OCI-LY1 (cell line): ENCODE measurements at regions not wholly inside any gene's neighbourhood (a gene's known extent, or its start where the extent isn't known, plus 50 kb on each side); places are given as distances from the start of the nearest gene placed in this dataset.

ENCODE experiments used
- H2AFZ ChIP-seq: fragments of 200-600 bp; sonication (generic), shearing (Covaris generic); 2 replicates; pipeline ENCODE4 v1.6.0; 2014; ENCODE audit warnings: antibody characterized with exemption, mild to moderate bottlenecking, low read length
- H3F3A ChIP-seq: fragments of 200-600 bp; sonication (generic), shearing (Covaris generic); 2 replicates; pipeline ENCODE4 v1.6.0; 2014; ENCODE audit warnings: mild to moderate bottlenecking, antibody characterized with exemption, low read length, moderate library complexity; ENCODE audit not compliant: insufficient read depth
- H3K27ac ChIP-seq: fragments of 200-600 bp; sonication (generic); 2 replicates; pipeline ENCODE4 v1.5.1; 2014; ENCODE audit warnings: low read length, mixed run types, mild to moderate bottlenecking, low read depth; ENCODE audit not compliant: poor library complexity, severe bottlenecking
- H3K27me3 ChIP-seq: fragments of 200-600 bp; sonication (generic); 2 replicates; pipeline ENCODE4 v1.6.0; 2014; ENCODE audit warnings: antibody characterized with exemption, mild to moderate bottlenecking, low read length, moderate library complexity; ENCODE audit not compliant: insufficient read depth
- H3K36me3 ChIP-seq: fragments of 200-600 bp; sonication (generic); 2 replicates; pipeline ENCODE4 v1.6.1; 2014; ENCODE audit warnings: mild to moderate bottlenecking, antibody characterized with exemption, low read length, moderate library complexity, mixed read lengths; ENCODE audit not compliant: insufficient read depth
- H3K4me1 ChIP-seq: fragments of 200-600 bp; sonication (generic); 2 replicates; pipeline ENCODE4 v1.5.1; 2014; ENCODE audit warnings: mild to moderate bottlenecking, low read length, moderate library complexity; ENCODE audit not compliant: insufficient read depth, severe bottlenecking
- H3K4me2 ChIP-seq: fragments of 200-600 bp; sonication (generic), shearing (Covaris generic); 2 replicates; pipeline ENCODE4 v1.6.1; 2014; ENCODE audit warnings: low read length
- H3K4me3 ChIP-seq: fragments of 200-600 bp; sonication (generic); 2 replicates; pipeline ENCODE4 v1.5.1; 2014; ENCODE audit warnings: low read length, low read depth, mild to moderate bottlenecking, mixed read lengths; ENCODE audit not compliant: poor library complexity, severe bottlenecking
- H3K79me2 ChIP-seq: fragments of 200-600 bp; shearing (Covaris generic); 2 replicates; pipeline ENCODE4 v1.6.1; 2016; ENCODE audit warnings: mixed run types, low read length, mixed read lengths; ENCODE audit not compliant: insufficient read depth
- H3K9ac ChIP-seq: fragments of 200-600 bp; sonication (generic), shearing (Covaris generic); 2 replicates; pipeline ENCODE4 v1.6.1; 2014; ENCODE audit warnings: mild to moderate bottlenecking, low read length, mixed read lengths
- H3K9me2 ChIP-seq: fragments of 200-600 bp; sonication (generic), shearing (Covaris generic); 2 replicates; pipeline ENCODE4 v1.6.1; 2014; ENCODE audit warnings: low read depth, mild to moderate bottlenecking, low read length, mixed read lengths
- H3K9me3 ChIP-seq: fragments of 200-600 bp; shearing (Covaris generic); 2 replicates; pipeline ENCODE4 v1.6.1; 2014; ENCODE audit warnings: low read length, mixed read lengths
- H4K20me1 ChIP-seq: fragments of 200-600 bp; sonication (generic), shearing (Covaris generic); 2 replicates; pipeline ENCODE4 v1.6.0; 2016; ENCODE audit warnings: mild to moderate bottlenecking, low read length; ENCODE audit not compliant: insufficient read depth
- EZH2 ChIP-seq: fragments of 200-600 bp; sonication (generic), shearing (Covaris generic); IDR thresholded peaks from 2 replicates; pipeline ENCODE4 v1.8.0; 2017; ENCODE audit warnings: borderline replicate concordance, mixed run types, mild to moderate bottlenecking, antibody characterized with exemption, low read length, moderate library complexity, mixed read lengths
- TF ChIP-seq, protein P1 (sequence below): fragments of 200-600 bp; sonication (generic), shearing (Covaris generic); IDR thresholded peaks from 2 replicates; pipeline ENCODE4 v1.5.1; 2017; ENCODE audit warnings: mild to moderate bottlenecking, antibody characterized with exemption, low read length, moderate library complexity, mixed read lengths

DNA sequence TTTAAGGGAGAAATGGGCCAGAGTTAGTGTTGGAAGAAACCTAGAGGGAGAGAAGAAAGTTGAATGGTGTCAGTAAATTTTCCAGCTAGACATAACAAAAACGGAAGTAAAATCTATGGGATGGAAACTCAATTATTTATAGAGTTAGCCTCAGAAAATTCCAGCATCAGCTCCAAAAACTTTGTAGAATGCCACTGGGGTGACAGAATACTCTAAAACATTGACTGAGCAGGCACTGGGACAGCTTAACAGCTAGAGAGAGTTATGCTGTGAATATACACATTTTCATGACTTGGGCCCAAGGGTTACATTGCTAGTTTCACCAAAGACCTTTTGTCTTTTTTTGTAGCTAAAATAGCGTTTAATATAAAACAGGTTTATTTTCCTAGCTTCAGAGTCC lies 226.3 kb downstream of the PHLDA1 start:
- TF ChIP-seq, protein P1, sequence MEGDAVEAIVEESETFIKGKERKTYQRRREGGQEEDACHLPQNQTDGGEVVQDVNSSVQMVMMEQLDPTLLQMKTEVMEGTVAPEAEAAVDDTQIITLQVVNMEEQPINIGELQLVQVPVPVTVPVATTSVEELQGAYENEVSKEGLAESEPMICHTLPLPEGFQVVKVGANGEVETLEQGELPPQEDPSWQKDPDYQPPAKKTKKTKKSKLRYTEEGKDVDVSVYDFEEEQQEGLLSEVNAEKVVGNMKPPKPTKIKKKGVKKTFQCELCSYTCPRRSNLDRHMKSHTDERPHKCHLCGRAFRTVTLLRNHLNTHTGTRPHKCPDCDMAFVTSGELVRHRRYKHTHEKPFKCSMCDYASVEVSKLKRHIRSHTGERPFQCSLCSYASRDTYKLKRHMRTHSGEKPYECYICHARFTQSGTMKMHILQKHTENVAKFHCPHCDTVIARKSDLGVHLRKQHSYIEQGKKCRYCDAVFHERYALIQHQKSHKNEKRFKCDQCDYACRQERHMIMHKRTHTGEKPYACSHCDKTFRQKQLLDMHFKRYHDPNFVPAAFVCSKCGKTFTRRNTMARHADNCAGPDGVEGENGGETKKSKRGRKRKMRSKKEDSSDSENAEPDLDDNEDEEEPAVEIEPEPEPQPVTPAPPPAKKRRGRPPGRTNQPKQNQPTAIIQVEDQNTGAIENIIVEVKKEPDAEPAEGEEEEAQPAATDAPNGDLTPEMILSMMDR: no peak
- no peak for TF ChIP-seq EZH2
- no peaks in the 10 kb centered on the region for H3K9me3 ChIP-seq
- no peaks in the 10 kb centered on the region for H3K36me3 ChIP-seq
- H3F3A ChIP-seq: no peaks in the 10 kb centered on the region
- H3K79me2 ChIP-seq: no peaks in the 10 kb centered on the region
- H3K4me3 ChIP-seq: no peak overlapping the region
- H3K4me2 ChIP-seq: no peak overlapping the region
- H4K20me1 ChIP-seq: no peaks in the 10 kb centered on the region
- H3K9ac ChIP-seq: no peak overlapping the region
- H3K27ac ChIP-seq: no peak overlapping the region
- no peaks in the 10 kb centered on the region for H3K27me3 ChIP-seq
- H3K9me2 ChIP-seq: no peaks in the 10 kb centered on the region
- no peaks in the 10 kb centered on the region for H3K4me1 ChIP-seq
- H2AFZ ChIP-seq: no peak overlapping the region

DNA sequence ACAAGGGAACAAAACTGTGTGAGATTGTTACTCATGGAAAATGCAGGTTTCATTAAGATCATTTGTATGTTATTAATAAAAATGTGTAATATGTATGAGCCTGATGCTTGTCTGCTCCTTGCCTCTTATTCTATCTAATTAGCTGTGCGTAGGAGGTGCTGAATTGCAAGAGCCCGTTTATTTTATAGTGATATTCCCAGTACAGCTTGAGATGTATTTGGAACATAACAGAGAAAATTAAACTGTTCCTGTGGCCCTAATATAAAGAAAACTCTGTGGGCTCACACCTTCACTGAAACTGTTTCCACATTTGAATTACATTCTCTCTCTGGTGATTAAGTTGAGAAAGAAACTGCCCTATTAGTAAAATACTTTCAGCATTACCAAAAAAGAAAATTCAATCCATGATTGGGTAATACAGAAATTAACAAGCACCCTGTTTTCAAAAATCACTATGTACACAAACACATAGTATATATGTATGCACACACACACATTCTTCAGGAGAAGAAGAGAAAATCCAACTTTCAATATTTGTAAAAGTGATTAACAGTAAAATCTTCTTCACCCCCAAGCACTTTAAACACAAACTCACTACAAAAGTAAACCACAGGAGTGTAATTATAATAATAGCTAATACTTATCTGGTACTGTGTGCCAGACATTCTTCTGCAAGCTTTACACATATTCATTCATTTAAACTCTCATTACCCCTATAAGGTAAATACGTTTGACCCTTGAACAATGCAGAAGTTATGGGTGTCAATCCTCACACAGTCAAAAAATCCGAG lies 233.2 kb downstream of the PHLDA1 start:
- Histone ChIP-seq H3K4me1 (no peaks in the 10 kb centered on the region), H3K4me3 (no peak overlapping the region), H3K36me3 (no peaks in the 10 kb centered on the region), H3K27me3 (no peaks in the 10 kb centered on the region), H2AFZ (no peak overlapping the region), H3K9me2 (no peaks in the 10 kb centered on the region), H3K79me2 (no peaks in the 10 kb centered on the region), H3K4me2 (no peak overlapping the region), H3K9me3 (no peaks in the 10 kb centered on the region), H3F3A (no peaks in the 10 kb centered on the region), H3K9ac (no peak overlapping the region), H3K27ac (no peak overlapping the region), H4K20me1 (no peaks in the 10 kb centered on the region)
- TF ChIP-seq EZH2: no peak
- TF ChIP-seq, protein P1: no peak

DNA sequence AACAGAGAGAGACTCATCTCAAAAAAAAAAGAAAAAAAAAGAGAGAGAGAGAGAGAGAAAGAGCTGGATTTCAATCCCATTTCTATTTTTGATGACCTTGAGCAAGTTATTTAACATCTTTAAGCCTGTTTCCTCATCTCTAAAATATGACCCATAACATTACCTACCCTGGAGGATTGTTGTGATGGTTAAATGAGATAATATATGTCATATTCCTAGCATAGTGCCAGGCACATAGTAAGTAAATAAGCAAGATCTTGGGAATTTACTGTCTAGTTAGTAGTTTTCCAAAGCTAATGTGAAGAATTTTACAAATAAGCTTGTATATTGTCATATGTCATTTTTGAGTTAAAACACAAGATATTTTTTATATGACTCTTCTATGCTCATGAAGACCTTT lies 236.5 kb downstream of the PHLDA1 start:
- no peak overlapping the region for H3K4me2 ChIP-seq

More for the DNA sequence above, 236.5 kb downstream of the PHLDA1 start:
- Histone ChIP-seq H3K27ac (no peak overlapping the region), H3K9me3 (no peaks in the 10 kb centered on the region), H3F3A (no peaks in the 10 kb centered on the region), H3K9ac (no peak overlapping the region), H3K4me3 (no peak overlapping the region), H4K20me1 (no peaks in the 10 kb centered on the region), H2AFZ (no peak overlapping the region), H3K36me3 (no peaks in the 10 kb centered on the region), H3K9me2 (no peaks in the 10 kb centered on the region), H3K79me2 (no peaks in the 10 kb centered on the region), H3K4me1 (no peaks in the 10 kb centered on the region), H3K27me3 (no peaks in the 10 kb centered on the region)
- no peak for TF ChIP-seq EZH2
- TF ChIP-seq, protein P1: no peak
